ENCODE measurements at regions not wholly inside any gene's neighbourhood (a gene's known extent, or its start where the extent isn't known, plus 50 kb on each side); places are given as distances from the start of the nearest gene placed in this dataset.
"Not testable (repeated sequence)": the region's sequence is repeated elsewhere in the genome, so short reads cannot be mapped to it uniquely, and the experiment has no call there.

DNA sequence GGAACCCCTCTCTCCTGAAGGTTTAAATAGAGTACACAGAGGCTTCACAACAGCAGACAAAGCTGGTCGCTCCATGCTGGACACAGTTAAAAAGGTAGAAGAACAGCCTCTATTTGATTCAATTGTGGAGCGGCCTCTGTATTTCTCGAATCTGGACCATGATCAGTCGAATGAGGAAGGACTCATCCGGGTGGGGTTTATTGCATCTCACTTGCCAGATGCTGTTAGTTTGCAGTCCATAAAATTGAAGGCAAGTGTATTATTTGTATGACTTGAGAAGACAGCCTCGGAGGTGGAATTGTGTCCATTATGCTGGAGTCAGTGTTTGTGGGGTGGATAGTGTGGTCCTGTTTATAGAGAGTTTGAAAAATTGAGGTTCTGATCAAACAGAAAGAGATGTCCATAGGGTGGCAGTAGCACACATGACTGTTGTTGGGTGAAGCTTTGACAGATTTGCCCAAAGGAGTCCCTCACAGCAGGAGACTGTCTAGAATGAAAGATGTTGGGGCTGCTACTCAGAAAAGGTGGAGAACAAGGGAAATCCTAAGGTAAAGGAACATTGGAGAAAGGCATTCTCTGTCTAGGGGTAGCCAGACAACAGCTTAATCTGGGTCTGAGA is 545.5 kb downstream of the RPIA start:
- H3K27me3 ChIP-seq; DNase-seq; H3K36me3 ChIP-seq; H3K27ac ChIP-seq; H3K4me1 ChIP-seq; H3K4me3 ChIP-seq; H3K9me3 ChIP-seq; intact Hi-C loops (cut with DNase I; ENCODE audit: low total_unique reads): not testable (repeated sequence)
- WGBS, 5 donors = no CpG with 5 or more reads among the region's 6 CpGs

DNA sequence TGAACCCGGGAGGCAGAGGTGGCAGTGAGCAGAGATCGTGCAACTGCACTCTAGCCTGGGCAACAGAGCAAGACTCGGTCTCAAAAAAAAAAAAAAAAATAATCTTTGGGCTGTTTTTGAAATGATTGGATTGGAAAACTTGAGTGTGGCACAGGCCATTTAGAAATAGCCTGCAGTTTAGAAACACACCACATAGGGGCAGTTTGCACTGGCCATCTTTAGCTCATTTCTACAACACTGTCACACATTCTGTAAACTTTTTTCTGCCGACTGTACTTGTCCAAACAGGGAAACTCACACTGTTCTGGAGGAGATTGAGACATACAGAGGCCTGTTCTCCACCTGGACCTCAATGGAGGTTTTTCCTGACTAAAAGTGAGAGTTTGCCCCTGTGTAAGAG is 546.3 kb downstream of the RPIA start:
- H3K27me3 ChIP-seq; H3K9me3 ChIP-seq; H3K27ac ChIP-seq; H3K4me1 ChIP-seq; H3K4me3 ChIP-seq; DNase-seq; H3K36me3 ChIP-seq; intact Hi-C loops (cut with DNase I; ENCODE audit: low total_unique reads): not testable (repeated sequence)
- 74% methylated on average over 2 of the region's 4 CpGs; no CpG with 5 or more reads in 4 of the 5 donors for WGBS, 5 donors

DNA sequence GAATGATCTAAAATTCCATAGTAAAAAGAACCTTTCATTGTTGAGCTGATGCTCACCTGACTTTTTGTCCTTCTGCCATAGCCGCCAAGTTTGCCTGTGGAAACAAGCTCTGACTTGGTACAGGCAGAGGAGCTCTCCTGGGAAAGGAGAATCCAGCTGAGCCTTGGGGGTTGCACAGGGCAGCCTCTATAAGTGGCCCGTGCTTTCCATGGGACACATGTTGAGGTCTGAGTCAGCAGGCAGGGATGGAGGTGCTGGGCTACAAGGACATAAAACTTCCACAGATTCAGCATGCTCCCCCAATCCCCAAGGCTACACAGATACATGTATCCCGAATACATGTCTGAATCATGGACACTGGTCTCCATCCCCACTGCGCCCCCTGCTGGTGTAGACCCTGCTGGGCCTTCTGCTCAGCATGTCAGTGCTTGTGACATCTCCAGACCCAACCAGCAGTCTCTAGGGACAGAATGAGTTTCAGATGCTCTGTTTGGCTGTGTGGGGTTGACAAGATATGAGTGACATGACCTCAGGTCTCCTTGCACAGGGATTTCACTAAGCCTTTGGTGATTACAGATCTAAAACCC is 551.7 kb downstream of the RPIA start:
- DNase-seq; H3K27ac ChIP-seq; H3K4me3 ChIP-seq; H3K27me3 ChIP-seq; H3K4me1 ChIP-seq; H3K9me3 ChIP-seq; intact Hi-C loops (cut with DNase I; ENCODE audit: low total_unique reads); H3K36me3 ChIP-seq: not testable (repeated sequence)
- 44 to 92% (median 50%) methylated on average over 1 to 4 of the region's 4 CpGs for WGBS, 5 donors

DNA sequence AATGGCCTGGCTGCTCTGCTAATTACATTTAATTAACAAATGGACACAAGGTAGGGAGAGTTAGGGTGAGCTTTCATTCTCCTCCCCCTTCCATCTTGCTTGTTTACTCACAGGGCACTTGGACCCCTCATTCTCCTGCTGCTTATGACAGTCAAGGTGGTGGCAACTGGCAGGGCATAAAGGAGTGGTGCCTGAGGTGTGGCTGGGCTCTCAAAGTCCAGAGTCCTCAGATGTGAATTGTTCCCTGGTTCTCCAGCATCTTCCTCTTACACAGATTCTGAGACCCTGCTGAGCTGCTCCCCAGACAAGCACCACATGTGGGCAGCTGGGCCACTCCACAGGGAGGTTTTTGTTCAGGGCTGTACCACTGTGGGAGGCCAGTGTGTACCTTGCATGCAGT is 552.9 kb downstream of the RPIA start:
- intact Hi-C loops (cut with DNase I; ENCODE audit: low total_unique reads) = not testable (repeated sequence)

DNA sequence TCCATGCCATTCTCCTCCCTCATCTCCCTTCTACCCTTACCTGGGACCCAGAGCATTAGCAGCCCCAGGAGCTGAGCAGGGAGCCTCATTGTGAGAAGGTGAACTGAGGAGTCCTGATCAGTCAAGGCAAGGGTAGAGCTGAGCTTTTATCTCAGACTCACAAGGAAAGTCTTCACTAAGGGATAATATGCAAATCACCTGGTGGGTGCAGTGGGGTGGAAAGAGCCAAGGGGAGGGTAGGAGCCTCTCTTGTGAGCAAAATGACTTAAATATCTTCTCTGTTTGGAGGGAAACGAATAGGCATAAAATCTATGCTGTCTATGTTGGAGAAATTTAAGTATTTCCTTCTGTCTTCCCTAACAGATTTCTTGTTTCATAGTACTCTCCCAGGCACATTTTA is 554.0 kb downstream of the RPIA start:
- H3K9me3 ChIP-seq; intact Hi-C loops (cut with DNase I; ENCODE audit: low total_unique reads); DNase-seq; H3K27me3 ChIP-seq; H3K4me1 ChIP-seq; H3K36me3 ChIP-seq; H3K27ac ChIP-seq; H3K4me3 ChIP-seq: not testable (repeated sequence)
- WGBS, 5 donors = 42 to 59% (median 52%) methylated on average over 1 of the region's 1 CpG

More for the DNA sequence above, 552.9 kb downstream of the RPIA start:
- not testable (repeated sequence) for H3K27me3 ChIP-seq, H3K4me1 ChIP-seq, H3K9me3 ChIP-seq, DNase-seq, H3K36me3 ChIP-seq, H3K4me3 ChIP-seq, H3K27ac ChIP-seq

DNA sequence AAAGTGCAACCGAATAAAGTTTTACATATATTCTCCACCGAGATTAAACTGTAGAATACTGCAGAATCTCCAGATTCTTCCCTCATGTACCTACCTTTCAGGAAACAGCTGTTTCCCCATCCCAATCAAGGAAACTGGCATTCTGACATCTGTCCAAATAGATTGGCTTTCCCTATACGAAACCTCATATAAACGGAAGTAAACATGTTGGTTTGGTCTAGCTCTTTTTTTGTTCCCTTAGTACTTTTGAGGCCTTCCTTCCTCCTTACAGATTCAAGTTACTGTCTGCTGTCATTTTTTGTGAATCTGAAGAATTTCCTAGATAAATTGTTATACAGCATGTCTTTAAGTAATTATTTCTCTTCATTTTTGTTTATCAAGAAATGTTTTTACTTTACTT is 554.6 kb downstream of the RPIA start:
- H3K27me3 ChIP-seq; H3K27ac ChIP-seq; H3K4me1 ChIP-seq; H3K4me3 ChIP-seq; H3K9me3 ChIP-seq; H3K36me3 ChIP-seq; intact Hi-C loops (cut with DNase I; ENCODE audit: low total_unique reads): not testable (repeated sequence)
- 49 to 64% (median 62%) methylated on average over 3 to 4 of the region's 4 CpGs for WGBS, 5 donors
- DNase-seq = peak in 1 of 2 donors; percentile 13

DNA sequence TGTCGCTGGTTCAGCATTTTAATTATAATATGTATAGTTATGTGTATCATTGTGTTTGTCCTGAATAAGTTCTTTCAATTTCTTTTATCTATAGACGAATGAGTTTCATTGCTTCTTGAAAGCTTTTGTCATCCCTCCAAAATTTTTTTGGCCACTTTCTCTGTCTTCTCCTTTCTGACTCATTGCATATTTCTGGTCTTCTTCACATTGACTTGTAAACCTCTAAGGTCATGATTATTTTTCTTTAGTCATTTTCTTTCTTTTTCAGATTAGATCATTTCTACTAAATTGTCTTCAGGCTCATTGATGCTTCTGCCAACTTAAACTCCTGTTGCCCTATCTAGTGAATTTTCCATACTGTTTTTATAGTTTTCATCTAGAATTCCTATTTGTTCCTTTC is 555.1 kb downstream of the RPIA start:
- intact Hi-C loops (cut with DNase I; ENCODE audit: low total_unique reads); H3K27me3 ChIP-seq; H3K36me3 ChIP-seq; H3K9me3 ChIP-seq; DNase-seq; H3K4me3 ChIP-seq; H3K4me1 ChIP-seq; H3K27ac ChIP-seq: not testable (repeated sequence)
- WGBS, 5 donors = 68 to 75% (median 71%) methylated on average over 2 of the region's 2 CpGs

DNA sequence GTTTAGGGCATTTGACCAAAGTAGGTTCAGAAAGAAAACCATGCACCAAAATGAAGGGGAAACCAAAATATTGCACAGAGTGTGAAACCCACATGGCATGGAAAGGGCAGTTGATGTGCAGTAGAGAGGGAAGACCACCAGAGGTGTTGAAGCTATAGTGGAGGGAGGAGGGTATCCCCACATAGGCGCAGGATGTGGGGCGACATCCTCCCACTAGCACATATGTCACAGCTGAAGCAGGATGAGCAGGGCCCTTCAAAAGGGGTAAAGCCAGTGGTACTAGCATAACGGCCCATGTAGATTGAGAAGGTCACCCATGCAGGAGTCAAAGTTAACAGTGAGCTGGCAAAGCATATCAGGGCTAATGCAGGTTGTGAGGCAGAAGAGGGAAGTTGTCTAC is 563.5 kb downstream of the RPIA start:
- H3K36me3 ChIP-seq; H3K27me3 ChIP-seq; H3K27ac ChIP-seq; H3K4me1 ChIP-seq; DNase-seq; H3K4me3 ChIP-seq; H3K9me3 ChIP-seq; intact Hi-C loops (cut with DNase I; ENCODE audit: low total_unique reads): not testable (repeated sequence)
- WGBS, 5 donors = 78 to 91% (median 84%) methylated on average over 3 of the region's 3 CpGs

DNA sequence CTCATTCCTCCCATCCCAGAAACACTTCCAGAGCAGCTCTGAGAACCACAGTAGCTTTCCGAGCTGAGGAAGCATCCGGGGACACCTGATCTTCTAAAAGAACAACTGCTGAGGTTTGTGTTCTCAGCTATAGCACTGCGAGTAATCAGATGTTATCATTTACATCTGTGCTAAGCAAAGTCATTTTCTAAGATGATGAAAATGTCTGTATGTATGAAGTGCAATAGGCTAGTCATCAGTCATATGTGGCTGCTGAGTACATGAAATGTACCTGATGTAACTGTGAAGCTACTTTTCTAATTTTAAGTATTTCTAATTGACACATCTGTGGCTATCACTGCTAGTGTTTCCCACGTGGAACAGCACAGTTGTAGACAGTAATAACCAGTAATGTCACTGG is 582.0 kb downstream of the RPIA start:
- H3K36me3 ChIP-seq; DNase-seq; H3K27ac ChIP-seq; H3K9me3 ChIP-seq; H3K27me3 ChIP-seq; H3K4me3 ChIP-seq; intact Hi-C loops (cut with DNase I; ENCODE audit: low total_unique reads); H3K4me1 ChIP-seq: not testable (repeated sequence)
- 56 to 88% (median 74%) methylated on average over 1 to 3 of the region's 4 CpGs; no CpG with 5 or more reads in 1 of the 5 donors for WGBS, 5 donors

DNA sequence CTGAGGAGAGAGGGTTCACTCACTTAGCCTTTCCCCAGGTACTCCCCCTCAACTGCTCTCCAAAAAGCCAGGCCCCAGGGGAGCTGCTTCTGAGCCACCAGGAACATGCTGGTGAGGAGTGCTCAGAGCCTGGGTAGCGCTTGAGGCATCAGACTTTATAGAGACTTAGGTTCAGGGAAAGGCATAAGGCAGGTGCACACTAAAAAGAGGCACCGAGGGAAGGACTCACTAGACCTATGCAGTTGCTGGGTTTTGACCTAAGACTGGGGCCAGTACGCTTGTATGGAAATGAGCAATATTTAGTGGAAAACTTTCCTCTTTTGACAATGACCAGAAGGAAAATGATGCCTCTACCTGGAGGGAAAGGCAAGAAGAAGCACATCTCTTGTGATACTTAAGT is 589.1 kb downstream of the RPIA start:
- DNase-seq; H3K4me1 ChIP-seq; H3K36me3 ChIP-seq; intact Hi-C loops (cut with DNase I; ENCODE audit: low total_unique reads); H3K27me3 ChIP-seq; H3K4me3 ChIP-seq; H3K27ac ChIP-seq; H3K9me3 ChIP-seq: not testable (repeated sequence)
- WGBS, 5 donors = 65 to 82% (median 79%) methylated on average over 2 of the region's 3 CpGs; no CpG with 5 or more reads in 2 of the 5 donors

DNA sequence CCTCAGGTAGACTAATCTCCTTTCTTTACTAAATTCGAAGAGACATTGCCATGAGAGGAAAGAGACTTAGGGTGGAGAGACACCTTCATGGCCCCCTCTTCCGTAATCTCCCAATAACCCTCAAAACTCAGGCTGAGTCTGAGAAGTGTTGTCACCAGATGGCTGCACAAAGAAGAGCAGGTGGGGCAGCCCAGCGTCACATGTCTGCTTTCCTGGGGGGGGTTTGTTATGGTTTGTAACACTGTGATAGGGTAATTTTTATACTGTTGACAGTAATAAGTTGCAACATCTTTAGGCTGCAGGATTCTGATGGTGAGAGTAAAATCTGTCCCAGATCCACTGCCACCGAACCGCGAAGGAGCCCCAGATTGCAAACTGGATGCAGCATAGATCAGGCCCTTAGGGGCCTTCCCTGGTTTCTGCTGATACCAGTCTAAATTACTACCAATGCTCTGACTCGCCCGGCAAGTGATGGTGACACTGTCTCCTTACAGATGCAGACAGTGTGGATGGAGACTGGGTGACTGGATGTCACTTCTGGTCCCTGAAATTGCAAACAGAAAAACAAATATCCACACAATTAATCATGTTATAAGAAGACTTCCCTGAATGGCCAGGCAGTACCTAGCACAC is 595.1 kb downstream of the RPIA start:
- DNase-seq; H3K27ac ChIP-seq; H3K4me3 ChIP-seq; H3K9me3 ChIP-seq; H3K36me3 ChIP-seq; H3K4me1 ChIP-seq; H3K27me3 ChIP-seq; intact Hi-C loops (cut with DNase I; ENCODE audit: low total_unique reads): not testable (repeated sequence)
- WGBS, 5 donors = 86 to 95% (median 88%) methylated on average over 2 of the region's 8 CpGs; no CpG with 5 or more reads in 2 of the 5 donors

DNA sequence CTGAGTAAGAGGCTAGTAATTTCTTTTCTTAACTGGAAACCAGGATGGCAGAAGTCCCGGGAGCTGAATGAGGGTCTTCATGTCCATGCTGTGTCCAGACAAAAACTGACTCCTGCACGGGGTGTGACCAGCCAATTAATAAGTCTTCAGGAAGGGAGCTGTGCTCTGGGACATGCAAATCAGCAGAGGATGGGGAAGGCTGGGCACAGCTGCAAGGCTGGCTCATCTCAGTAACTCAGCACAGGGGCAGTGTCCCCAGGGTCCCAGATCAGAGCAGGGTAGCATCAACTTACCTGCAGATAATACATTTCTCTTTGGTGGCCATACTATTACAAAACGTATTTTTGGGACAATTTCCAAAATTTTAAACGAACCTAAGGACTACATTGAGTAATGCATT is 595.6 kb downstream of the RPIA start:
- H3K4me3 ChIP-seq; H3K4me1 ChIP-seq; H3K27ac ChIP-seq; H3K27me3 ChIP-seq; intact Hi-C loops (cut with DNase I; ENCODE audit: low total_unique reads); H3K9me3 ChIP-seq; DNase-seq; H3K36me3 ChIP-seq: not testable (repeated sequence)
- no CpG with 5 or more reads among the region's 4 CpGs for WGBS, 5 donors
